NCI-H526 treated with DMSO at 0.1 percent for 48 hours (cell line): ENCODE measurements at regions not wholly inside any gene's neighbourhood (a gene's known extent, or its start where the extent isn't known, plus 50 kb on each side); places are given as distances from the start of the nearest gene placed in this dataset.

Experiments used
- DNase-seq: peaks from one replicate; lab custom pipeline; 2025; lab: John Stamatoyannopoulos, UW

DNA sequence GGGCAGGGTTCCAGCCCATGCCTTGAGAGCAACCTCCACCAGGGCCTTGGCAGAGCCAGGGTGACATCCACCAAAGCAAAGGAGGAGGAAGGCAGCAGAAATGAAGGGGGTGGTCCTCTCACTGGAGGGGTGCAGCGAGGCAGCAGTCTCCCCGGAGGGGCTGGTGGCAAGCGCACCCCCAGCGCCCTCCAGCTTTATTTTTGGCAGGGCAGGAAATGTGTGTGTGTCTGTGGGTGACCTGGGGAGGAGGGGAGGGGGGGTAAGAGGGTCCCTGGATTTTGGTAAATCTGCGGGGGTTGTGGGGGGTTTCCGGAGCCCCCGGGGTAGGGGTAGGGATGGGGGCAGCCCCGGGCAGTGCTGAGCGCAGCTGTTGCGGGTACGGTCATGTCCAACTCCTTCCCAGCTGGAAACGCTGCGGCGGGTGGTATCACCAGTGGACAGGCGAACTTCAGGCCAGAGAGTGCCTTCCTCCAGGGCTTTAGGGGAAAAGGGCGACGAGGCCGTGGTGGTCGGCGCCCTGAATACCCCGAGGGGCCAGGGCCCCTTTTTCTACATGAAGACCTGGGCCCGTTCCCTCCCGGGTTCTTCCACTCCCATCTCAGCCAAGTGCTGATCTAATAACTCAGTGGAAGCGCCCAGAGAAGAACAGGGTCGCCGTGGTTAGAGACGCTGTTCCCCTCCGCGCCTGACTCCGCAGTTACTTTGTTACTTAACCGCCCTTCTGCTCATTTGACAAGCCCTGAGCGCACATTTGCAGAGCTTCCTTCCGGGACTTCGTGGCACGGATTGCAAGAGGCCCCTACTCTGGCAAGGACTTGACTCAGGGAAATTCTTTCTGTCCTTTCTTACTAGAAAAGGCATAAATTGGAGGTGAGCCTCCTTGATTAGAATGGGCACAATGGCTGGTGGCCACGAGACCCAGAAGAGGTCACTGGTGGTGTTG, 55.2 kb downstream of the FOS start:
- no peak for DNase-seq

DNA sequence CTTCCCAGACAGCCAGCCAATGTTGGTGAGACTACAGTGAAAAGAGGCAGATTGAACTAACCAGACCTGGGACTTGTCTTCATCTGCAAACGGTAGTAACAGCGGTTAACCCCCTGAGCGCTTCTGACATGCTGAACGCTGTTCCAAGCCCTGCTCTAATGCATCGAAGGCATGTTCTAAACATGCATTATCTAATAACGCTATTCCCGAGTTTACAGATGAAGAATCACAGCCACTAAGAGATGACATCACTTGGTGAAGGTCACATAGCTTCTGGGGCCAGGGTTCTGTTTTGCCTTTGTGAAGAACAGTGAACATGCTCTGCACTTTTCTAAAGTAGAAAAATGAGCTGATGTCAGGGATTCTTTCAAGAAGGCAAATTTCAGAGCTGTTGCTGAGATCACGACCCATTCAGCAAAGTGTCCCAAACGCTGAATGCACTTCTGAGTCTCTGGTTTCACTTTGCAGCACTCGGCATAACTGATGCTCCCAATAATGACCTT, 56.0 kb downstream of the FOS start:
- DNase-seq, result no peak

DNA sequence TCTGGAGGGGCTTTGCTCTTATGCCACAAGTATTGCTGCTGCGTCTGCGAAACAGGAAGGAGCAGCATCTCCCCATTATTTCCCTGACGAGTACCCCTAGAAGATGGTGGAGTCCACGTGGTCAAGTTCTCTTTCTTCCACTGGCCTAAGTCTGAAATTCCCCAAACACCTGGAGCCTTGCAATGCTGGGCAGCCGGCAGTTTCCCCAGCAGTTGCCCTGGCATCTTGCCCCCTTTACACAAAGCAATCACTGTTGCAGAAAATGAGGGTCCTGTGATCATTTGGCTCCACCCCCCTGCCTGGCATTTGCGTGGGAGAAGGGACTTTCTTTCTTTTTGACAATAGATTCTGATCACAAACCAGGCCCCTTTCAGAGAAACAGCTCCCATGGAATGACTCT, 56.9 kb downstream of the FOS start:
- DNase-seq, result no peak

DNA sequence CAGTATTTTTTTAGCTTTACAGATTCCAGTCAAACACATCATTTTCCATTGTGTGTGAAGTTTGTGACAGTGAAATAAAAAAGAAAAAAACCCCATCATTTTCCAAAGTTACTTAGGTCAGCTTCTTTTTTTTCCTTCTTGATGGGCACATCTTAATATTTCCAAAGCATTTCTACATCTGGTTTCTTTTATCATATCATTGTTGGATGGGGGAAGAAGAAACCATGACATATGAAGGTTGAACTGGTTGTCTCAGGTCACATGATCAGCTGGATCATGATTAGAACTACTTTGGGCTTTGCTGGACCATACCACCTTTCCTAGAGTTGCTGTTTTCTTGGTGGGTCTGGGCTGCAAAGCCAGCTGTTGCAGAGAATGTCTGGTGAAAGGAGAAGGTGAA, 59.8 kb downstream of the FOS start:
- no peak for DNase-seq

DNA sequence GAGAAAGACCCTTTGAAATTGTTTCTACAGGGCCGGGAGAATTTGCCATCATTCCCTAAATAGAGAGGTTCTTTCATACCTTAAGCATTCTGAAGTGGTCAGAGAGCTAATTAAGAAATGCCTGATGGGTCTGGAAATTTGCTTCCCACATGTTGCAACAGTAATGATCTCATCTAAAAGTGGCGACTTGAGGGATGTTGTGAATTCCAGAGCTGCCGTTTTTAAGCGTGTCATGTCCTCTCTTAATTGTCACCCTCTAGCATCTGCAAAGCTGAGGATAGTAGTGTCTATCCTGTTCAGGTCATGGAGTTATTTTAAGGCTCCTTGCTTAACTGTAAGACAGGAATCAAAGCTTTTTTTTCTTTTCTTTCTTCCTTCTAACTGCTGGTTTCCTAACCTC, 60.4 kb downstream of the FOS start:
- no peak for DNase-seq

DNA sequence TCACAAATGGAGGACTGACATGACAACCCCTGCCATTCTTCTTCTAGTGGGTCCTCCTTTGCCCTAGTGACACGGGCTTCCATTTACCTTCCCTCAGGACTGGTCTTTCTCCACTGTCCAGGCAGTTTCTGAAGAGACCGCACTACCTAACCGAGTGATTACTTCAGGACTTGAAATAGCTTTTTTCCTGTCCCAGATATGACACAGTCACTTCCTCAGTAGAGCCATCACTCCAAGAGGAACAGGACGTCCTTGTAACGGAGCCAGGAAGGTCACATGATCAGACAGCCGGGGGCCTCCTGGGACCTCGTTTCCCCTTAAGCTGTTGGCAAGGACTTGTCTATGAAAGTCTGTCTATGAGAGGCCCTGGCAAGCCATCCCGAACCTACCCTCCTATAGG, 62.3 kb downstream of the FOS start:
- no peak for DNase-seq

DNA sequence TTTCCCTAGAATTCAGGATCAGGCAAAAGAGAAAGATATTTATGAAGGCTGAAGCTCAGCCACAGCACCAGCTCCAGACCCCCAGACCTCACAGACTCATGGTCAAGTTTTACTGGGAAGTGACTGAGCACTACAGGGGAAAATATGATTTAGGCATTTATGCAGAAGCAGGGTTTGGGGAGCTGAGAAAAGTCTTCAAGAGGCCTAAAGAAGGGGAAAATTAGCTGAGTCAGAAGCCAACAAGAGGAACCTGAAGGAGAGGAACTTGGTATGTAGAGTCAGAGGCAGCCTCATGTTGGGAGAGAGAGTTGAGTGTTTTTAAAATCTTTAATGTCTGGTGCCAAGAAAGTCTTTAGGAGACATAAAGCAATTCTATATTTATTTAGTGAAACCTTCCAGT, 63.0 kb downstream of the FOS start:
- no peak for DNase-seq

DNA sequence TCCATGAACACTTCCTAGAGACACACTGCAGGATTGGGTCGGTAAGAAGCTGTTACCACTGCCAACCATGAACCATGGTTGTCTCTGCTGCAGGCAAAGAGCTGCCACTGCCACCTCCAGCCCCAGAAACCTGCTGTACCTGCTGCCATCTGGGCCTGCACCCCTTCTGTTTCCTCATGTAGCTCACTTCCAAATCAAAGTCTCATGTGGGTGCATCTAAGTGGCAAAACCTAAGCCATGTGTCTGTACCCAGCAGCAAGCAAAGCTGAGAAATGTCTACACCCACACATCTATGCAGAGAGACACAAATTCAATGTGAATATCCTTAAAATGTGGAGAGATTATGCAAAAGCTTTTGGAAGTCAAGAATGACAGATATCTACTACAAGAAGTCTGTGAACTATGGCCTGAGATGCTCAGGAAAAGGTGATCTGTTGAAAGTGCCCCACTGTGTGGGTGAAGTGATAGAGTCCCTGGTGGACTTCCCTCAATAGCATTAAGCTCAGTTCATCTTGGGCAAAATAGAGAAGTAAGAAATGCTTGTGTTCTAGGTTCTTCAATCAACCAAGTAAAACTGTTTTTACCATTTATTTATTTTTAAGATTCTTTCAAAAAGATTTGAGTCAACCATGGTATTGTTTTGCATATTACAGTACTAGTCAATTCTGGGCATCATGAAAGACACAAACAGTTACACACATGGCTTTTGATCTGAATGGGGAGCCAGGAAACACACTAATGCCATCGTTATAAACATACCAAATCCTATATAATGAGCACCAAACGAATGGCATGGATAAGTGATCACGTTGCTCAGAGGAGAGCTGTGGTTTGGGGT, 64.4 kb downstream of the FOS start:
- no peak for DNase-seq

DNA sequence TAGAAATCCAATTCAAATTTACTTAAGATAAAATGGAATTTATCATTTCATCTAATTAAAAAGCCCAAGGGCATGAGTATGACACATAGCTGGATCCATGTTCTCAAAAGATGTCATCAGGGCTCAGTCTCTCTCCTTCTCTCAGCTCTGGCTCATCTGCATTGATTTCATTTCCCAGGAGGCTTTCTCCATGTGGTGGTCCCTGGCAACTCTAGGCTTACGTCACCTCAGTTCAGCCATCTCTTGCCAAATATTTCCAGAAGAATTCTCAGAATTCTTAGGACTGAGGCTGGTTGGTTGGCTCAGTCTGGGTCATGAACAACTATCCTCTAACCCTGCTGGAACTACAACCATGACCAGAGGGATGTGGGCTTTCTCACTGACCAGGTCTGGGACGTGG, 65.3 kb downstream of the FOS start:
- DNase-seq, result no peak

DNA sequence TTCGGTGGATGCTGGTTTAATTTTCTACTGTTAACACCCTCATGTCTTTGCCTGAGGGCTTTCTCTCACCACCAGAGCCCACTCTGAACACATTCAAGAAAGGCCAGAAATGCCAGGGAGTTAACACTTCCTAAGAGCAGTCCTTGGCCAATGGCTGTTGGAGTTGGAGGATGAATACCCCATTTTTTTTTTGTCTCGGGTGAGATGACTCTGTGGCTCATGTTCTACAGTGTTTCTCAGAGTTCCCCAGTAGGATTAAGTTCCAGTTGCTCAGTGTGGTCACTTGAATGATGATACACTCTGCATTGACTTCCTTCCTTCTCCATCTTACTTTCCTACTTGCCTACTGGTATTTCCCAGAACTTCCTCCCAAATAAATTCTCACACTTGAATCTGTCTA, 65.8 kb downstream of the FOS start:
- no peak for DNase-seq

DNA sequence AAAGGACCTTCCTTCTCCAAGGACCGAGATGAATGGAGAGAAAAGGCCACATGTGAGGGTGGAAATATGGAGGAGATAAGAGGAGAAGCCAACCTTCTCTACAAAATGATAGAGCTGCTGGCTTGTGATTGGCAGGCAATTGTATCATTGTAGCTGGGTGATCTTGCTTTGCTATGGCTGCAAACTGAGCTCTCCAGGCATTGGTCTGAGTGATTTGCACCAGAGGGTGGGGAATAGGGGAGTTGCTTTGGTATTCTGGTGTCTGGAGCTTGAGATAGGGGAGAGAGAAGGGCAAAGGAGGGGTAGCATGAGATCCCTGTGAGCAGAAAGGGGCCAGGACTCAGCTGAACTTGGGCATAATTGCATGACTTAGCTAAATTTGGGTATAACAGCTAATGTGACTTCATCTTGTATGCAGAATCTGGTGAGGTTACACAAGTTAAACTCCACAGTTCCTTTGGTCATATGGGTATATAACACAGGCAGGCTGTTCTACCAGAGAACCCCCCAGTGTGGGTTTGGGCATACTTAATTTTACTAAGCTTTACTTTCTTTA, 72.0 kb downstream of the FOS start:
- DNase-seq, result no peak

DNA sequence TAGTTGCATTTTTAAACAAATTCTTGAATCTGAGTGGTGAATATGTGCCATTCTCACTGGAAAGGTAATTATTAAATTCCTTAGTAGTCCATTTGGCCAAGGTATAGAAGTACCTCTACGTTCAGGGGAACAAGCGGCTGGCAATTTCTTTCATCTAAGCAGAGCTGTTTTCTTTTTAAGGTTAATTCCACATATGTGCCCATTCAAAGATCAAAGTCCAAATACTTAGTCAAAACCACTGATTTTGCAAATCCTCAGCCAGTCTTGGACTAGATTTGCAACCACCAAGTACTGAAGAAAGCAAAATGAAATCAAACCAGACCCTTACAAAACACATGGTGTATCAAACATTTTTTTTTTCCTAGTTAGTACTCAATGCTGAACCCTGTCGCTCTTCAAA, 68.7 kb upstream of the JDP2 start:
- DNase-seq, result peak; percentile 42

DNA sequence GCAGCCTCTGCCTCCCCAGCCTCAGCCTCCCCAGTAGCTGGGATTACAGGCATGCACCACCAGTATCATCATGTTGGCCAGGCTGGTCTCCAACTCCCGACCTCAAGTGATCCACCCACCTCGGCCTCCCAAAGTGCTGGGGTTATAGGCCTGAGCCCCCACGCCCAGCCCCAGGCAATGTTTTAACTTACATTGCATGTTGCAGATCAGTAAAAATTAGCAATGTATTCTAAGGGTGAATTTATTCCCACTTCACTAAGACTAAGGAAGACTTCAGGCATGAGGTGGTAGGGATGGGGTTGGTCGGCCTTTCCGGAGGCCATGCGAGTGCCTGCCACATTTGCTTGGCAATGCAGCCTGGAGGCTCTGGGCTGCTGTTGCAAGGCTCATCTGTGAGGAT, 66.8 kb upstream of the JDP2 start:
- DNase-seq, result no peak

DNA sequence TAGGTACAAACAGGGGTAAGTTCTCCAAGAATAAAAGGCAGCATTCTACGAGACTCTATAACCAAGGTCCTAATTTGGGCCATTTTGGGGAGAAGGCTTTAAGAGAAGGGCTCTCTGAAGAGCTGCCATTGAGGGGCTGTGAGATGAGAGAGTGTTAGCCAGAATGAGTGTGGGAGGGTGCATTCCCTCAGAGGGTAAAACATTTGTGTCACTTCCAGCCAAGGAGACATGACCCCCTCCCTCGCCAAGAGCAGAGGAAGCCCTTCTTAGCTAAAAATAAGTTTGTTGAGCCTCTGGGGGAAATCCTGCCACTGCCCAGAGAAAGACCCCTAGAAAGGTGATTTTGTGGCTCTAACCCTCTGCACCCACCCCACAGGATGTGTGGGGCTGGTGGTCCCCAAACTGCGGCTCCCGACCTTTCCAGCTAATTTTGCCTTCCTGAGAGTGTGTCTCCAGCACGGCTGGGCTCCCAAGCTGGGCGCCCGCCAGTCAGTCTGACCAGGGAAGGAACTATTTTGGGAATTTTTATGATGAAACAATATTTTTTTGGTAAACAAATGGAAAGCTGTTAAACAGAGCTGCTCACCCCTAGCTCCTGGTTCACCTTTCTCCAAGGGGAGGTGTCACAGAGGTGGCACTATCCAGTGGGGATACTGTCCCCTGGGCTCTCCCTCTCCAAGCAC, 65.9 kb upstream of the JDP2 start:
- DNase-seq, result no peak

DNA sequence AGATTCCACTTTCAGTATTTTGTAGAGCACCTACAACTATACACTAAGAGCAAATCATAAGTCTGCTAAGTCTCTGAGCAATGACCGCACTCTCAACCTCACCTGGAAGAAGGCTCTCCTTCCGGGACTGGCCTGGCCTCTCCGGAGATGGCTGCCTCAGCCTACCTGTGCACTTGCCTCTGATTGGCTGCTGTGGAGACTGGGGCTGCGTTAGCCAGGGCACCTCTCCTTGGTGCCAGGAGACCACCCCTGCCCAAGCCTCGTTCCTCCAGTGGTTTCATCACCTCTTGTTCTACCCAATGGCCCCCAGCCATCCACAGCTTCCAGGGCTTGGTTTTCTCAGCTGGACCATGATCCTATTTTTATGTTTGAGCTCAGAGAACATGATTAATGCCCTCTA, 64.7 kb upstream of the JDP2 start:
- no peak for DNase-seq

DNA sequence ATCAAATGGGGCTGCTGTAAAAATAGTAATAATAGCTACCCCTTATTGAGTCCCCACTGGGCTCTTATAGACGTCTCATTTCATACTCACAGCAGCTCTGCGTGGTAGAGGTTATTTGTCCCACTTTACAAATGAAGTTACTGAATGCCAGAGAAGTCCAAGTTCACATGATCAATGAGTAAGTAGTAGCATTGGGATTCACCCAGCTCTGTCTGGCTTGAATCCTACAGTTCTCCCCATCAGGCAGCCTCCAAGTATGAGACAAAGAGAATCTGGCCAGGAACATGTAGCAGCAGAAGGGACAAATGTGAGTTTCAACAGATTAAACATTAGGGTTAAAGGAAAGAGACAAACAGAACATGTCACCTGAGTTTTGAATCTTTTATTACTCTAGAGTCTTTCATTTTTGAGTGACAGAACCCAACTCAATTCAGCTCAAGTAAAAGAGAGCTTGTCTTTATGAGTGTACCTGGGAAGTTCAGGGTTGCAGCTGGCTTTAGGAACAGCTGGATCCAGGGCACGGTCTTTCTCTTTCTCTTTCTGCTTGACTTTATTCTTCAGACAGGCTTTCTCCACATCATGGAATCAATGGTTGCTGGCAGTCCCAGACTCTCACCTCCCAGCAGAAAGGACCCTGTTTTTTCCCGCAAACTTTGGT, 64.1 kb upstream of the JDP2 start:
- DNase-seq, result no peak

DNA sequence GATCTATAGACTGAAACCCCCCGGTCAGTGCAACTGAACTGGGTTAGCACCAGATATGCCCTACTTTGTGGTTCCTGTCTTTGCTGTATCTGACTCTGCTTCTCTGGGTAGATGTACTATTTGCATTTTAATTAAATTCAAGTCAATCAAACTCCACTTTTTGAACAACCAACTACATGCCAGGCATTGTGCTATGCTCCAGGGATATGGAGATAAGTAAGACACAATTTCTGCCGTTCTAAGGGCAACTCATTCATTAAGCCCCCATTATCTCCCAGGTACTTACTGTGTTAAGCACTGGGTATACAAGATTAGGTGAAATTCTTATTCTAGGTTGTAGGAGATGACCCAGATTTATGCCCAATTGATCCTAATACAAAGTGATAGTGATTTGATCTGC, 62.7 kb upstream of the JDP2 start:
- no peak for DNase-seq

DNA sequence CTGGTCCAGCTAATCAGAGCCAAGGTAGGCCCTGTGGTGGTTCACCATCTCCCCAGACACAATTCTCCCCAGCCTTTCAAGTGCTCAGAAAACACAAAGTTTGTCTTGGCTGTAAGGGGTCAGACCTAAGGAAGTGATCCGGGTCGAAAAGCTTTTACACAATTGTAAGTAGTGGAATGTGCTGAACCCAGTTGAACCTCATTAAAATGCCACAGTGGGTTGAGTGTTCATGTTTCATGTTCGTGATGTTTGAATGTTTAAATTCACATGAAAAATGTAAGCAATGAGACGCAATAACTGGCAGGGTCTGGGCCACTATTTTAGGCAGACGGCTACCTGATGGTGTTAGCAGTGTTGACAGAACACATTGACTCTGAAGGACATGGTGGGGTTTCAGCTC, 60.9 kb upstream of the JDP2 start:
- no peak for DNase-seq

DNA sequence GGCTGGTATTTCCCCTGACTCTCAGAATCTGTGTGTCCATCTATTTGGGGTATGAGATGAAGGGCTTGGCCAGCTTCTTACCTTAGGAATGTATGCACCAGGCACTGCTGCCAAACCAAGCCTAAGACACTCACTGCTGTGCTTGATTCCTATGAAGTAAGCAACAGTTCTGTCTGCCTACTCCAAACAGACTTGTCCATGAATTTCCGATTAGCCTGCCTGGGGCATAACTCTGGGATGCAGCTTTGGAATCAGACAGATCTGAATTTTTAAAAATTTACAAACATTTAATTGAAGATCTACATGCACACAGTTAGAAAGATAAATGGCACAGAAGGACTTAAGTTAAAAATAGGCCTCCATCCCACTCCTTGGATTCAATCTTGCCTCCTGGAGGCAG, 59.5 kb upstream of the JDP2 start:
- DNase-seq, result no peak

DNA sequence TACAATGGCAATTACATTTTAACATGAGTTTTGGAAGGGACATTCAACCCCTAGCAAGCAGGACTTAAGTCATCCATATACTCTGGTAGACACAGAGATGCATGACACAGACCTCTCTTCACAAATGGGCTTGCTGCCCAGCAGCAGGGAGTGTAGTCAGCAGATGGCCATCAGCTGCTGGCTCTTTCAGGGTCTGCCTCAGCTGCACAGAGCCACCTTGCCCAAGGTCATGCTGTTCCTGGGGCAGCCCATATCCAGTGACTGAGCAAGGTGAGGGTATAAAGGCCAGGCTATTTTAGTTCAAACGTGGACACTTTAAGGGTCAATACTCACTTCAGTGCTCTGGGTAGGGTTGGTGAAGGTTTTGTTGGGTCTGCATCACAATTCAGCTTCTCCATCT, 58.3 kb upstream of the JDP2 start:
- no peak for DNase-seq

DNA sequence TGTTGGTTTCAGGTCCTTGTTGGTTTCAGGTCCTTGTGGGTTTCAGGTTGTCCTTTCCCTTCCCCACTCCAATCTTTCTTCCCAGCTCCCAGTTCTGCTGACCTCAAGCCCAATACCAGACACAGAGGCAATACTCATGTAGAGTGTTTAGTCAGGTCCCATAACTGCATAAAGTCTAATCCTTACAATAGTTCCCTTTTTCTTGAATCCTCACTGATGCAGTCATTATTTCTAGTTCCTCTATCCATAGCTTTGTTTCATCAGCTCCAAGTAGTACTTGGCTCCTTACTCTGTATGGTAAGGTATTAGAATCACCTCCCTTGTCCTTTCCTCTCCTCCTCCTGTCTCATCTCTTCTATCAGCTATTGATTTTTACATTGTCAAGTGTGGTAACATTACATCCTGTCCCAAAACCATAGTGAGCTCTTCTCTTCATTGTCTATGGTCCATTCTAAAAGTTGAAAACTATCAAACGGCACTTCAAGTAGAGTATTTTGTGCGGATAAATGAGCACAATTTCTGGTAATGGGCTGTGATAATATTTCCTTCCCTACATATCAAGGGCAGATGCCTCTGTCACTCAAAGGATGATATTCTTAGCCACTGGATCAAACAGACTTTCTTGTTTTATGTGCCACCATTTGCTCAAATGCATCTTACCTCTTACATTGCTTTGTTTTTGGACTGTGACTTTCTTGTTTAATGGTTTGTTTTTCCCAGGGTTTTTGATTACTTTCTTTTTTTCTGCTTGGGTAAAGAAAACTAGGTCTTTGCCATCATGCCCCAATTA, 57.2 kb upstream of the JDP2 start:
- no peak for DNase-seq
